Uterus (tissue), 3 donors: ENCODE measurements at regions not wholly inside any gene's neighbourhood (a gene's known extent, or its start where the extent isn't known, plus 50 kb on each side); places are given as distances from the start of the nearest gene placed in this dataset.

Source experiments
- DNase-seq, 2 donors: peaks; one replicate each; pipeline ENCODE4 v3.0.0-alpha.2; 2019 to 2020
- H3K27ac ChIP-seq, 2 donors: fragments of 200-600 bp; sonication (generic); 1 replicate in 1 of 2; 2 replicates in 1 of 2; pipeline ENCODE4 v1.5.1; 2016 to 2018
- H3K27me3 ChIP-seq, 2 donors: fragments of 200-600 bp; sonication (generic); one replicate each; pipeline ENCODE4 v1.5.1; 2018 to 2019; ENCODE audit warnings: control low read depth in 1 of 2
- H3K36me3 ChIP-seq, 2 donors: fragments of 200-600 bp; sonication (generic); one replicate each; pipeline ENCODE4 v1.5.1; 2019; ENCODE audit warnings: control low read depth in 1 of 2
- H3K4me1 ChIP-seq, 2 donors: fragments of 200-600 bp; sonication (generic); one replicate each; pipeline ENCODE4 v1.5.1; 2018 to 2019; ENCODE audit warnings: control low read depth in 1 of 2
- H3K4me3 ChIP-seq, 2 donors: fragments of 200-600 bp; sonication (generic); 1 replicate in 1 of 2; 2 replicates in 1 of 2; pipeline ENCODE4 v1.5.1; 2018 to 2019; ENCODE audit warnings: mild to moderate bottlenecking in 1 of 2
- H3K9me3 ChIP-seq, 2 donors: fragments of 200-600 bp; sonication (generic); one replicate each; pipeline ENCODE4 v1.5.1; 2019; ENCODE audit warnings: control low read depth in 1 of 2
- CTCF ChIP-seq, 4 experiments: fragments of 200-600 bp in 2 of 4; fragments of 450-650 bp in 2 of 4; sonication (generic) in 2 of 4; IDR thresholded peaks; one replicate each; pipeline ENCODE4 v1.5.1; 2016 to 2019; ENCODE audit warnings: antibody characterized with exemption in 4 of 4, mild to moderate bottlenecking in 2 of 4, moderate library complexity in 1 of 4
- POLR2A ChIP-seq, 2 donors: fragments of 450-650 bp; IDR thresholded peaks; one replicate each; pipeline ENCODE4 v1.6.1; 2016; ENCODE audit warnings: antibody characterized with exemption in 2 of 2, mild to moderate bottlenecking in 1 of 2, moderate library complexity in 1 of 2
- intact Hi-C: fragments of 100-400 bp; cut with DNase I; formaldehyde crosslinking; loops from one replicate; pipeline ENCODE4 v1.15.1; 2023; ENCODE audit warnings: low total_unique reads
- donor health status: DM: yes; HTN: yes; CAD: no.

DNA sequence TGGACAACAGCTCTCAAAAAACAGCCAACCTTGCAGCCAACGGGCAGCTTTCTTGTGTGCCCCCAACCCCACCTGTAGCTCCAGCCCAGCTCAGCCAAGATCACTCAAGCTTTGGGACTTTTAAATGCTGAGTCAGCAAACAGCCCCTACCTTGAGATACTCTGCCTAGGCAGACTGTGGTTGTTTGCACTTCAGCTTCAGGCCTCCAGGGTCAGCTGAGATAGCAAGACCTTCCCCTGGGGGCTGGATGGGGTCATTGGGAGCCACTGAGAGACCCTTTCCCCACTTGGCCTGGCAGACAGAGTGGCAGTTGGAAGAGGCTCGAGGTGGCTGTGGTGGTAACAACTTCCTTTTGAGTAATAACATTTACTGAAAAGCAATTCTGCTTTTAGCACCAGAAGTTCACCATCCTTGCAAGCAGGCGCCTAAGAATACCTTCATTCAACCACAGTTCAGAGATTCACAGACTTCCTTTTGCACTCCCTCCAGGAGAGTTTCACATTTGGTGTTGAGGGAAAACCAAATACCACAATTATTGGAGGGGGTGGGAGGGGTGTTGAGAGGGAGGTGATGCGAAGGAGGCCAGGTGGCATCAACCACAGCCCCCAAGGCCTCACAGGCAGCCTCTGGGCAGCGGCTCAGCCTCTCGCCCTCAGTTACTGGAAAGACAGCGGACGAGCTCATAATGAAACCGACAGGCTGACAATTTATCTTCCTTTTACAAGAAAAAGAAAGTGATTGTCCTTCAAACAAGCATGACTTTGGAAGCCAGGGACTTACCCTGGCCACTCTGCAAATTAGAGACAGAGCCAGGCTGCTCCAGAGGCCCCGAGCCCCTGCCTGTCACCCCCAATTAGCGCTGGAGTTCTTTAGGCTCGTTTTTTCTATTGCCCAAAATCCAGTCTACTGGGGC lies 148.1 kb downstream of the CEBPB start:
- DNase-seq, result no peak
- H3K27ac ChIP-seq, result peak overlapping the region; percentile 87 to 90
- no peaks in the 10 kb centered on the region for H3K4me1 ChIP-seq
- H3K36me3 ChIP-seq, result no peaks in the 10 kb centered on the region
- intact Hi-C loops, result no loop called here
- H3K27me3 ChIP-seq, result no peaks in the 10 kb centered on the region
- peak overlapping the region in 1 of 2 donors; percentile 15 for H3K4me3 ChIP-seq
- H3K9me3 ChIP-seq, result no peaks in the 10 kb centered on the region
- TF ChIP-seq CTCF (IDR thresholded peaks at IDR 0.05) (no peak), POLR2A (IDR thresholded peaks at IDR 0.05) (no peak)

GRCh38 chr20:50339466-50339901 lies 148.9 kb downstream of the CEBPB start:
- H3K36me3 ChIP-seq, result no peaks in the 10 kb centered on the region
- no peaks in the 10 kb centered on the region for H3K9me3 ChIP-seq
- TF ChIP-seq CTCF (IDR thresholded peaks at IDR 0.05) (no peak), POLR2A (IDR thresholded peaks at IDR 0.05) (no peak)
- DNase-seq, result peak; percentile 59 to 76
- H3K27me3 ChIP-seq, result no peaks in the 10 kb centered on the region
- H3K27ac ChIP-seq, result peak overlapping the region; percentile 87 to 90
- H3K4me3 ChIP-seq, result no peak overlapping the region
- H3K4me1 ChIP-seq, result no peaks in the 10 kb centered on the region
- intact Hi-C loops, result no loop called here

DNA sequence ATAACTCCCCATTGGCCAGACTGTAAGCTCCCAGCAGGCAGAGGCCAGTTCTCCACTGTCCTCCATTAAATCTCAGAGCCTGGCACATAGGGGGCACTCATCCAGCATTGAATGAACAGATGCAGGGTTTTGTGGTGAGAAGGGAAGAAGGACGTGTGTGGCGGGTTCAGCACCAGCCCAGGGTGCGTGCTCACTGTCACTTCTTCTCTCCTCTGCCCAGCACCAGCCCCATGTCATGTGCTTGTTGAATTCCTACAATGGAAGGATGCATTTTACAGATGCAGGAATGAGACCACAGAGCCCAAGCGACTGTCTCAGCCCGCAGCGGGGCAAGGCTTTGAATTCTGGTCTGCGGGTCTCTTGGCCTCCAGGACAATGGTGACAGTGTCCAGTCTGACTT lies 149.9 kb downstream of the CEBPB start:
- no peaks in the 10 kb centered on the region for H3K27me3 ChIP-seq
- no peaks in the 10 kb centered on the region for H3K4me1 ChIP-seq
- H3K9me3 ChIP-seq, result no peaks in the 10 kb centered on the region
- no peaks in the 10 kb centered on the region for H3K36me3 ChIP-seq
- H3K27ac ChIP-seq, result peak overlapping the region in 1 of 2 donors; percentile 87
- peak in 1 of 2 donors; percentile 14 for DNase-seq
- H3K4me3 ChIP-seq, result no peak overlapping the region
- intact Hi-C loops, result no loop called here
- TF ChIP-seq POLR2A (IDR thresholded peaks at IDR 0.05) (no peak), CTCF (IDR thresholded peaks at IDR 0.05) (no peak)

- Histone ChIP-seq H3K27me3 (no peaks in the 10 kb centered on the region), H3K27ac (no peak overlapping the region), H3K4me3 (no peak overlapping the region), H3K36me3 (no peaks in the 10 kb centered on the region), H3K4me1 (peaks cover 0 to 1% of the 10 kb centered on the region in 2 donors), H3K9me3 (no peaks in the 10 kb centered on the region)
- intact Hi-C loops, result no loop called here
- TF ChIP-seq CTCF (IDR thresholded peaks at IDR 0.05) (no peak), POLR2A (IDR thresholded peaks at IDR 0.05) (no peak)
- no peak for DNase-seq
Observed at GRCh38 chr20:50341050-50341449, 150.4 kb downstream of the CEBPB start.

DNA sequence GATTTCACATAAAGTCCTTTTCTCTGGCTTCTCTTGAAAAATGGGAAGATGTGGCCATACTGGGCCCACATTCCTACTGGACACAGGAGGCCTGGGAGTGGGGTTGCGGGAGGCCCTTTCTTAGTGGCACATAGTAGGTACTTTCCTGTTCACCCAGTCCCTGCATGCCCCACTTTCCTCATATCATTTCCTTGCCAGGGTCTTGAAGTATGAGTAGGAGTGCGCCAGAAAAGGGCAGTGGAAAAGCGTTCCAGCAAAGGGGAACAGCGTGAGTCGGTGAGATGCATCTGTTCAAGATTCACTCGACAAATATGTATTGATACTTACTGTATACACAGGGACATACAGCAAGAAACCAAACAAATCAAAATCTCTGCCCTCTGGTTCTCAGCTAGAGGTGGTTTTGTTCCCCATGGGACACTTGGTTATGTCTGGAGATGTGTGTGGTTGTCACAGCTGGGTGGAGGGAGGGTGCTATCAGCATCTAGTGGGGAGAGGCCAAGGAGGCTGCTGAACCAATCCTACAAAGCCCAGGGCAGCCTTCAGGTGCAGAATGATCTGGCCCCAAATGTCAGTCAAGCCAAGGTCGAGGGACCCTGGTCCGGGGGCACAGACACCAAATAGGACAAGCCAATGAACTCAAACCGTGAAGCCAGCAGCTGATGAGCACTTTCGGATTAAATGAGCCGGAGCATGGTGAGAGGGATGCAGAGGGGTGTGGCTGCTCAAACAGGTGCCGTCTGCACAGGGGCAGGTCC lies 151.4 kb downstream of the CEBPB start:
- Histone ChIP-seq H3K4me3 (no peak overlapping the region), H3K27me3 (no peaks in the 10 kb centered on the region), H3K9me3 (no peaks in the 10 kb centered on the region), H3K36me3 (no peaks in the 10 kb centered on the region), H3K4me1 (peaks cover 0 to 3% of the 10 kb centered on the region in 2 donors), H3K27ac (no peak overlapping the region)
- DNase-seq, result no peak
- no peak for TF ChIP-seq CTCF (IDR thresholded peaks at IDR 0.05)
- no peak for TF ChIP-seq POLR2A (IDR thresholded peaks at IDR 0.05)
- intact Hi-C loops, result no loop called here
